GM12873 (cell line): ENCODE measurements at regions not wholly inside any gene's neighbourhood (a gene's known extent, or its start where the extent isn't known, plus 50 kb on each side); places are given as distances from the start of the nearest gene placed in this dataset.

Experiments
- CTCF ChIP-seq: IDR thresholded peaks from 2 replicates; pipeline ENCODE4 v1.5.1; 2012; ENCODE audit warnings: low read depth, mild to moderate bottlenecking, moderate library complexity, low read length, control low read depth; ENCODE audit not compliant: insufficient read depth; ENCODE audit errors: missing control alignments

- TF ChIP-seq CTCF, result peak; percentile 74
These were observed 193.4 kb downstream of the TDRD15 start for GRCh38 chr2:21317131-21317530.

DNA sequence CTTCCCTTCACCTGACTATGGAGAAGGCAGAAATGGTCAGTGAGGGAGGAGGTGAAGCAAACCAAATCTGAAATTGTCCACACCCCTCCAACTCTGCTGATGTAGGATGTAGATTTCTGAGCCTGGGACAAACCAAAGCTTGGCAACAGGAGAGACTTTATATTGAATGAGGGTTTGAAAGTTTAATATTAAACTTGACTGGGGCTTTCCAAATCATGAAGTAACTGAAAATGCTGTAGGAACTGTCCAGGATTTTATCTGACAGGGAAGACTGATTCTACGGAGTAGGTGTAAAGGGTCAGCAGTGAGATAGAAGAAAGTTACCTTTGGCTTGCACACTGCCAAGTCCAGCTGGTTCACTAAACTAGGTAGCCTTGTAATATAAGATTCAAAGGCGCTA lies 194.5 kb downstream of the TDRD15 start:
- TF ChIP-seq CTCF, result no peak

- TF ChIP-seq CTCF, result no peak
These were observed 202.4 kb downstream of the TDRD15 start for GRCh38 chr2:21326152-21326551.

GRCh38 chr2:21328177-21328576 lies 204.4 kb downstream of the TDRD15 start:
- no peak for TF ChIP-seq CTCF

GRCh38 chr2:21330786-21331391 lies 207.1 kb downstream of the TDRD15 start:
- TF ChIP-seq CTCF, result no peak

DNA sequence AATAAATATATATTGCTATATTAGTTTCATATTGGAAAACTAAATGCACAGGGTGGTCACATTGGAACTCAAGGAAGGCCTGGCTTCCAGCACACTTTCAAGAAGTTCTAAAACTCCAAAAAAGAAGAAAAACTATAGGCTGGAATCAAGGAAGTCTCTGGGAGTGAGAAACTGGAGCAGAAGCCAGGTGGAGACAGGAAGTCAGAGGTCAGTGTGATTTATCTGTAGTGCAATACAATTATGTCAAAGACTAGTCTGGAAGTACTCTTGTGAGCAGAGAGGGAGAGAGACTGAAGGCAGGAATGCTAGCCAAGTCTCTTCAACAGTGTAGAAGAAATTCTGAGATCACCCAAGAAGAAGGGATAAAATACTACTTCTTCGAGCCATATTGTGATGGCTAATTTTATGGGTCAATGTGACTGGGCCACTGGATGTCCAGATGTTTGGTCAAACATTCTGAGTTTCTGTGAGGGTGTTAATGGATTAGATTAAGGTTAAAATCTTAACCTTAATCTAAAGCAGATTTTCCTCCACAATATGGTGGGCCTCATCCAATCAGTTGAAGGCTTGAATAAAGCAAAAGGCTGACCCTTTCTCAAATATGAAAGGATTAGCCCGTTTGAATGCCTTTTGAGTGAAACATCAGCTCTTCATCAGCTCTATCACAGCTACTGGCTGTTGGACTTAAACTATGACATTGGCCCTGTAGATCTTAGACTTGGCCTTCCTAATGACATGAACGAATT lies 208.0 kb downstream of the TDRD15 start:
- no peak for TF ChIP-seq CTCF

DNA sequence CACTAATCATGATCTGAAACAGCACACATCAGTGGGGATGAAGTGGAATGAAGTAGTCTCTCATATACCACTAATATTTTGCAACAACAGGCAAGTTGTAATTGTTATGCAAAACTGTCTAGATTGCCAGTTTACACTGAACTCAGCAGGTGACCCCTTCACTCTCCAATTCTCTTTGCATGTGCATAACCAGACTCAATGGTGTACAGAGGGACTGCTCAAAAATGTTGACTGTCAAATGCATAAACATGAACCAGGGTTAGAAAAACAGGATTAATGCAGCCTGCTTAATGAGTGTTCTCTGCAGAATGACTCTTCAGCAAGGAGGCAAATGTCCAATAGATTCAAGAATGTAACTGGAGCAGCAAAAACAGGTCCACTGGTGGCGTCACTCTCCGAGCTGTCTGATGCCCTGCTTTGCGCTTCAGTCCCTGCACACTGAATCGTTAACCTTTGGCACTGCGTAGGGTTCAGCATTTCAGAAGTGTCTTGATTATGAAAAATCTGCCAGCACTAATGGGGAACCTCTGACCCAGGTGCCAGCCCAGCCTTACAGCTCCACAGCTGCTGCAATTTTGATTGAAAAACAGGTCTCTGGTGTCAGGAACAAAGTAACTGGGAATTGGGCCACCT lies 209.3 kb downstream of the TDRD15 start:
- TF ChIP-seq CTCF, result no peak
